ENCODE measurements at regions not wholly inside any gene's neighbourhood (a gene's known extent, or its start where the extent isn't known, plus 50 kb on each side); places are given as distances from the start of the nearest gene placed in this dataset.

GRCh38 chr4:96108146-96108545 is 268.3 kb downstream of the PDHA2 start:
- TF ChIP-seq CTCF (IDR thresholded peaks at IDR 0.05), result no peak
- TF ChIP-seq POLR2A (IDR thresholded peaks at IDR 0.05), result no peak
